ENCODE measurements at regions not wholly inside any gene's neighbourhood (a gene's known extent, or its start where the extent isn't known, plus 50 kb on each side); places are given as distances from the start of the nearest gene placed in this dataset.

GRCh38 chr10:92747066-92747465, 57.3 kb downstream of the HHEX start:
- DNase-seq (ENCODE audit: low read depth), result no peak

- DNase-seq (ENCODE audit: low read depth), result peak; percentile 1
Measured at GRCh38 chr10:92747600-92747999, 57.8 kb downstream of the HHEX start.

DNA sequence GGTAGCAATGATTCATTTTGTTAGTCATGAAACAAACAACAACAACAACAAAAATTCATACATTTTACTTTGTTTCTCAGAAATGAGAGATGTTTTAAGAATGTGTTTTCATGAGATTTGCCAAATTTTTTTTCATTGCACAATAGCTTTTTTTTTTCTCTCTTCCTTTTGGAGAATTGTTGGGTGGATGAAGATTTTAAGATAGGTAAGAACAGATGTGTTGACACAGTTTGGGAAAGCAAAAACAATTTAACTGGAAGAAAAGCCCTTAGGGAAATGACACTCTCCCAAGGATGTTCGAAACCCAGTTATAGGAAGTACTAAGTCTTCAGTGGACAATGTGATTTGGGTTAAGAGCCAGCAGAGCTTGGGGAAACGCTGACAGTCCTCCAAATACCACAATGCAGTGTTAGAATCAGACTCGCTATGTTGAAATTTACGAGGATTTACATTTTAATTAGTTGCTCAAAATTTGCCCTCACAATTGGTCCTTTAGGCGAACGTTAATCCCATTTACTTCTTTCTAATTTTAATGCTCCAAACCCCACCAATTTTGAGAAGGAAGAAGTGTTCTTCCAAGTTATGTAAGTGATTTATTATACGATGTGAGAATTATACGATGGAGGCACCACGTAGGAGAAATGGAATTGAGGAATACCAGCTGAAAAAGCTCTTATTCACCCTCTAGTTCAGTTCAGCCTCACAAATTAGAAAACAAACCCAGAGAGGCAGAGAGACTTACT, 61.2 kb downstream of the HHEX start:
- no peak for DNase-seq (ENCODE audit: low read depth)

DNA sequence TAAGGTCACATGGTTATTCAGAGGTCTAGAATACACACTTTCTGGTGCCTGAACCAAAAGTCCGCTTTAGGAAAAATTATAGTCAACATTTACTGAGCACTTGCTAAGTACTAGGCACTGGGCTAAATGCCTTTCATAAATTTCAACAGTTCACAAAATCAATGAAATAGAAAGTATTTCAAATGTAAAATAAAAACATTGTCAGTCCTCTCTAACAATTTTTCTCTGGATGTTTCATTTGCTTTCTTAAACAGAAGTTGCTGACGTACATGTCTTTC, 61.7 kb downstream of the HHEX start:
- no peak for DNase-seq (ENCODE audit: low read depth)

DNA sequence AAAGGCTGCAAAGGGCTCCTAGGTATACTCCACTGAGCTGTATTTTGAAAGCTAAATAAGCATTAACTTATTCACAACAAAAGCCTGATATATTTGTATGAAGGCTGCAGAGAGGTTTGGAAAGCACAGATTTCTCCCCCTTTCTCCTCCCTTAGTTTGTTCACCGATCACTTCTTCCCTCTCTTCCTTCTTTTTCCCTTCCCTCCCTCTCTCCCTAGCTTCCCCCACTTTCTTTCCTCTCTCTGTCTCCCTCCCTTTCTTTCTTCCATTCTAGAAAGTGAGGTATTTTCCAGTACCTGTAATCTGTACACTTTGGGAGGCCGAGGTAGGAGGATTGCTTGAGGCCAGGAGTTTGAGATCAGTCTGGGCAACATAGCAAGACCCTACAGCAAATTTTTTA, 62.1 kb downstream of the HHEX start:
- no peak for DNase-seq (ENCODE audit: low read depth)

- no peak for DNase-seq (ENCODE audit: low read depth)
Measured at GRCh38 chr10:92753865-92754264, 64.1 kb downstream of the HHEX start.

DNA sequence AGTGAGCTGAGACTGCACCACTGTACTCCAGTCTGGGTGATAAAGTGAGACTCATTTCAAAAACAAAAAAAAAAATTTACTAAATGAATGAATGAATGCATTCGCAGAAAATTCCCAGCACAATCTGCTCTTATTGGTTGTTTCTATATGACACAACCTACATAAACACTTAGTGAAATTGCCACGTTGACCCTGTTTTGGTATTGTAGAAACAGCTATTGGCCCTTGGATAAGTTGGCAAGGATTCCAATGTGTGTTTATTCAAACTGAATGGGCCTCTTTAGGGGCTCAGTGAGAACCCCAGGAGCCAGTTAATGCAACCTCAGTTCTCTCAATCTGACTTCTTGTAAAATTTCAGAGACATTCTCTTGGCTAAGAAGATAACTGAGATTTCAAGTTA, 66.0 kb downstream of the HHEX start:
- DNase-seq (ENCODE audit: low read depth), result no peak

DNA sequence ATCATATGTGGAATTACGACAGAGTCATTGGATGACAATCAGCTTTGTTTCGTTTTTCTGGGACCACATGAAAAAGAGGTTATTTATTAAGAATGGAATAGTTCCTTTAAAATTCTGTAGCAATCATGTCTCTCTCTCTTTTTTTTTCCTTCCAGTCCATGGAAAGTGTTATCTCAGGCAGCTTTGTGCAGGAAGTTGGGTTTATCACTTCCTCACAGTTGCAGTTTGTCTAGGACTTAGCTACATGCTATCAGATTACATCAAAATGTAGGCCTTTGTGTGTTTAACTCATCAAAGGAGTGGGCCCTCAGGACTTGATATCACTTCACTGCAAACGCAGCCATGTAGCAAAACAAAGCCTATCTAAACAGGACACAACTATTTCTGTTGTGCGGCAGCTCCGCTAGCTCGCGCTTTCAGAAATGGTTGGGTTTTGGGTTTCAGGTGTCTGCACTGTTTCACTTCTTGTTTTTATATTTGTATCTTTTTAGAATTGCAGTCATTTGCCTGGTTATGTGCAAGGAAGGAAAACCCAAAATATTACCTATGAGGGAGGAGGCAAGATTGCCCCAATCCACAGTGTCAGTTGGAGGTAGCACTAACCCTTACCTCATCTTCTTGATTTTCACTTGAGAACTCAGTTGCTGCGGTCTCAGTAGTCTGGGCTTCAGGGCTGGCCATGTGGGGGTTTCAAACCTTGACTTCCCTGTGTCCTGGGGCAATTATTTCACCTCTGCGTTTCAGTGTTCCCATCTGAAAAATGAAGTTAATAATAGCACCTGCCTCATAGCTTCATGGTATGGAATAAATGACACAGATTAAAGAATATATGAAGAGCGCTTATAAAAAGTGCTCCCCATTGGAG, 66.7 kb downstream of the HHEX start:
- no peak for DNase-seq (ENCODE audit: low read depth)

GRCh38 chr10:92757066-92757710, 67.4 kb downstream of the HHEX start:
- DNase-seq (ENCODE audit: low read depth), result no peak

GRCh38 chr10:92757711-92758104, 68.0 kb downstream of the HHEX start:
- no peak for DNase-seq (ENCODE audit: low read depth)

GRCh38 chr10:92758594-92758993, 68.8 kb downstream of the HHEX start:
- DNase-seq (ENCODE audit: low read depth), result no peak

- DNase-seq (ENCODE audit: low read depth), result no peak
Measured at GRCh38 chr10:92760609-92761008, 70.9 kb downstream of the HHEX start.

- DNase-seq (ENCODE audit: low read depth), result no peak
Measured at GRCh38 chr10:92761571-92761970, 71.8 kb downstream of the HHEX start.

GRCh38 chr10:92763634-92764155, 73.9 kb downstream of the HHEX start:
- DNase-seq (ENCODE audit: low read depth), result no peak

DNA sequence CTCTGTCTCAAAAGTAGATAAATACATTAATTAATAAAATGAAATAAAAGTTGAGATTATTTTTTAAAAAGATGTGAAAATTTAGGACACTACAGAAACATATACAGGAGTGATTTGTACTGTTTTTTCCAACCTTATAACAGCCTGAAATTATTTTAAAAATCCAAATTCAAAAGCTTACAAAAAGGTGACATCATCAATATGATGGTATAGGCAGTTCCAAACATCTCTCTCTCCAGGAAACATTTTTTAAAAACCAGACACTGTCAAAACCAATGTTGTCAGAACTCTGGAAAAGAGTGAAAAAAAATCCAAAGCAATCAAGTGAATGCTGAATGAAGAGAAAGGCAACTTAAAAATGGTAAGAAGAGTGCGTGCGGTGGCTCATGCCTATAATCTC, 76.7 kb downstream of the HHEX start:
- no peak for DNase-seq (ENCODE audit: low read depth)

DNA sequence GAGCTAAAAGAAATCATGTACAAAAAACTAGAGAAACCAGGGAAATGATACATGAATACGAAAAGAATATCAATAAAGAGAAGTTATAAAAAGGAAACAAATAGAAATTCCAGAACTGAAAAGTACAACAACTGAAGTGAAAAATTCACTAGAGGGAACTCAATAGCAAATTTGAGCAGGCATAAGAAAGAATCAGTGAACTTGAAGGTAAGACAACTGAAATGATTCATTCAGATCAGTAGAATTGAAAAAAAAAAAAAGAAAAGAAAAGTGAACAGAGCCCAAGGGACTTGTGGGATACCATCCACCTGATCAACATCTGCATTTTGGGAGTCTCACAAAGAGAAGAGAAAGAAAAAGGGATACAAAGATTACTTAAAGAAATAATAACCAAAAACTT, 78.3 kb downstream of the HHEX start:
- DNase-seq (ENCODE audit: low read depth), result no peak

DNA sequence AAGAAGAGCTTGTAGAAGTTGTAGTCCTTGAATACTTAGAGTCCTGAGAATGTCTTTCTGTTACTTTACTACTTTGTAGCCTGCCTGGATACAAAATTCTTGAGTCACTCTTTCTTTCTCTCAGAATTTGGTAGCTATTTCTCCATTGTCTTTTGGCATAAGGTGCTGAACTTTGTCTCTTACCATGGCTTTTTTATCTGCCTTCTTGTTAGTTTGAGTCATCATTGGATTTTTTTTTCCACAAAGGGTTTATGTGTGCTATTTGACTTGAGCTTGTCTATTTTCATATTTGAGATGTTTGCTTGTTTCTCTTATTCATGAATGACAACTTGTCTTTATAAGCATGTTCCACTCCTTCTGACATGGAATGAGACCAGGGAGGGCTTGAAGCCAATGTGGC, 74.5 kb upstream of the EXOC6 start:
- DNase-seq (ENCODE audit: low read depth), result no peak

- no peak for DNase-seq (ENCODE audit: low read depth)
Measured at GRCh38 chr10:92778091-92778490, 70.2 kb upstream of the EXOC6 start.

DNA sequence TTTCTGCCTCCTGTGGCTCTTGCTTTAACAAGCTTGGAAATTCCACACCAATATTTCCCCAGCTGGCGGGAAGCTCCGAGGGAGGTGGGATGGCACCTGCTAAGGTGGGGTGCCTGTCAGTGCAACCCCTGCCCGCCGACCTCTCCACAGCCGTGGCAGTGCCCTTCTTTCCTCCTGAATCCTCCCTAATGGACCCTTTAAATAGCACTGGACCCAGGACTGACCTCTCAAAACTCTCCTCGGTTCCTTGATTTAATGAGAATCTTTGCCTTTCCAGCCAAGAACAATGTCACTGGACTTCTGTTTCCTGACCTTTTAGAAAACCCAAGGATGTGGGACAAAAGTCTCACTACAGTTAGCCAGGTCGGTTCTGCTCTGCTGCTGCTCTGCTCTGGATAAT, 63.2 kb upstream of the EXOC6 start:
- no peak for DNase-seq (ENCODE audit: low read depth)

DNA sequence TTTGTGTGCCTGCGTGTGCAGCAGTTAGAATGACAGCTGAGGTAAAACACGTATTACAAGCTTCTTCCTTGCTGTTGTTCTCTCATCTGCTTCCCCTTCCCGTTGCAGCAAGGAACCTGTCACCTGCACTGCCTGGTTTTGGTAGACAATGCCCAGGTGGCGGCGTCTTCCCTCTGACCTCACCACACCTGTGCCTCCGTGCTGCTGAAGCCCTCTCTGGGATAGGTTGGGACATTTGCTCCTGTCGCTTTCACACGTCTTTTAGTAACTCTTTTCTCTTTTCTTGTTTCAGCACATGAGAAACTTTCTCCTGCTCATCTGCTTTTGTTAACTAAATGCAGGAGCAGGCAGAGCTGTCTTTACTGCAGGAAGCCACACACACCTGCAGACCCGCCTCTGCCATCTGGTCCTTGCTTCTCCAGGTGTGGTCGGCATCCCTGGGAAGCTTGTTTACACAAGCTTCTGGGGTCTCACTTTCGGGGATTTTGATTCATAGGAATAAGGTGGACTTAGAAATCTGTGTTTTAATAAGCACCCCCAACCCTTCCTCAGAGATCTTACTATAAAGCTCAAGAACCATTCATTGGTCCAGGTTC, 60.7 kb upstream of the EXOC6 start:
- no peak for DNase-seq (ENCODE audit: low read depth)

- DNase-seq (ENCODE audit: low read depth), result no peak
Measured at GRCh38 chr10:92789067-92789466, 59.3 kb upstream of the EXOC6 start.

DNA sequence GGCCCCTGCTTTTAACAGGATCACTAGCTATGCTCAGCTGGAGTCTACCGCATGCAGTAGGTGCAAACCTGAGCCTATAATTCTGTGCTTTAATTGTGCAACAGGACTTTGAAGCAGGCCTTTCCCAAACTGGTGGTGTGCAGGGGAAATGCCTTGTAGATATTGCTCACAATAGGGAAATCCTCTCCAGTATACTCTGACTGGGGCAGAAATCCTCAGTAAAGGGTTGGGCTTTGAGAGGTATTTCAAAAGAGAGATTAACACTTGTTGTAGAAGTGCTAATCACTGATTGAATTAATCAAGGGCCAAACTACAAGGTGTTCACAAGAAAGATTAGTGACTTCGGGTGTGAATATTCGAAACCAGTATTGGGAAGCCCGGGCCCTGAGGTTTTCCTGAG, 58.5 kb upstream of the EXOC6 start:
- DNase-seq (ENCODE audit: low read depth), result no peak

- DNase-seq (ENCODE audit: low read depth), result no peak
Measured at GRCh38 chr10:92790440-92790839, 57.9 kb upstream of the EXOC6 start.

All from activated gamma-delta T cell treated with anti-CD3 and anti-CD28 coated beads, Interleukin-2, amount 50 U/mL, for 16 hours (primary cell).